Left ventricle myocardium superior (tissue), 1 donor: ENCODE measurements at regions not wholly inside any gene's neighbourhood (a gene's known extent, or its start where the extent isn't known, plus 50 kb on each side); places are given as distances from the start of the nearest gene placed in this dataset.

Experiments
- ATAC-seq: fragments of 200-7000 bp; cut with Tn5 transposase; one replicate; pipeline ENCODE4 v1.9.1; 2020; ENCODE audit warnings: mild to moderate bottlenecking, moderate library complexity
- DNase-seq: peaks from one replicate; pipeline ENCODE4 v3.0.0-alpha.2; 2020
- intact Hi-C: fragments of 100-400 bp; cut with micrococcal nuclease; formaldehyde crosslinking; loops from one replicate; pipeline ENCODE4 v1.11.0; 2022
- donor health status: DM: no; HTN: yes; CAD: no; lungs with severe emphysema.

DNA sequence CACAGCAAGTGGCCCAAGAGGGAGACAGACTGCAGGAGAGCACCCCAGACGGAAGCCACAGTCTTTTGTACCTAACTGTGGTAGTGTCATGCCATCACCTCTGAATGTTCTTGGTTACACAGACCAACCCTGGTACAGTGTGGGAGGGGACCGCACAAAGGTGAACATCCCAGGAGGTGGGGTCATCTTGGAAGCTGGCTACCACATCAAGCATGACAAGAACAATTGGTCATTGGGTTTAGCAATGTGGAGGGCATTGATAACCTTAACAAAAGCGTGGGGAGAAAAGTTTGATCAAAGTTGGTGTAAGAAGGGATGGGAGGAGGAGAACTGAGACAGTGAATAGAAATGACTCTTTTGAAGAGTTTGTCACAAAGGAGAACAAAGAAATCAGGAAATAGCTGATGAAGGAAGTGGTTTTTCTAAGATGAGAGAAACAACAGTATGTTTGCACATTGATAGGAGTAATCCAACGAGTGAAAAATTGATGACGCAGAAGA lies 87.1 kb upstream of the CACNA1E start:
- DNase-seq, result no peak
- no peak for ATAC-seq
- intact Hi-C loops, result no loop called here

- DNase-seq, result no peak
- no peak for ATAC-seq
- intact Hi-C loops, result no loop called here
Observed at GRCh38 chr1:181396811-181397210, 86.5 kb upstream of the CACNA1E start.

DNA sequence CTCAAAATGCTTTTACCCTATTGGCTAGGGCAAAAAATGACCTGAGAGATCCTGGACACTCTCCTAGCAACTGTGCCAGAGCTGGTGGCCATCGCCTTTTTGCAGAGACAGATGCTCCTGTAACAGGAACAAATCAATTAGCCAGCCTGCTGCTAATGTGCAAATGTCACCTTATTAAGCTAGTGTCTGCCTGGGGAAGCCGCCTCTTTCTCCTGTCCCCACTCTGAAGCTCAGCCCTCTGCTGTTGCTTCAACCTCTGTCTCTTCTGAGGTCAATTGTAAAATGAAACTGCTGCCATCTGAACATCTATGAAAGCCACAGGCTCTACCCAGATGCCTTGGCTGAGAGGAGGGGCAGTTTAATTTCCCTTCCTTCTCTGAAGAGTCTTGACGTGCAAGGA lies 85.5 kb upstream of the CACNA1E start:
- ATAC-seq, result no peak
- no peak for DNase-seq
- intact Hi-C loops, result no loop called here

- ATAC-seq, result no peak
- no peak for DNase-seq
- intact Hi-C loops, result no loop called here
Observed at GRCh38 chr1:181398544-181398943, 84.8 kb upstream of the CACNA1E start.

GRCh38 chr1:181405584-181405983 lies 77.7 kb upstream of the CACNA1E start:
- ATAC-seq, result no peak
- intact Hi-C loops, result no loop called here
- DNase-seq, result no peak

DNA sequence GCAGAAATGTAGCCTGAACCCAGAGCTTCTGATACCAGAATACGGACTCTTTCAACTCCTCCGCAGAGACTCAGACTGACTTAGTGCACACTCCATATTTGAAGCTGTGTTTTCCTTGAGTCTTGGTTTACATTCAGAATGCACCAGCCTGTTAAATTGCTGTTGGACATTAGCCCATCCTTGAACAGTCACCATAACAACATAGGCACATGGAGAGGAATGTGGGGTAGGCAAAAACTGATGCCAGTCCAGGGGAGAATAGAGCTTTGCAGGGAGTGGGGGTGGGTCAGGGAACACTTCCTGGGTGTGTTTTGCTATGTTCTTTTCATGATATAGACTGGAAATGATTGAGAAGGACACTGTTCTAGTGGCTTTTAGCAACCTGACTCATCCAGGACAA lies 76.3 kb upstream of the CACNA1E start:
- ATAC-seq, result no peak
- no peak for DNase-seq
- intact Hi-C loops, result no loop called here

GRCh38 chr1:181409981-181410380 lies 73.3 kb upstream of the CACNA1E start:
- DNase-seq (no peak), ATAC-seq (no peak)
- intact Hi-C loops, result no loop called here

GRCh38 chr1:181412746-181413145 lies 70.6 kb upstream of the CACNA1E start:
- no peak for DNase-seq
- ATAC-seq, result no peak
- intact Hi-C loops, result no loop called here

DNA sequence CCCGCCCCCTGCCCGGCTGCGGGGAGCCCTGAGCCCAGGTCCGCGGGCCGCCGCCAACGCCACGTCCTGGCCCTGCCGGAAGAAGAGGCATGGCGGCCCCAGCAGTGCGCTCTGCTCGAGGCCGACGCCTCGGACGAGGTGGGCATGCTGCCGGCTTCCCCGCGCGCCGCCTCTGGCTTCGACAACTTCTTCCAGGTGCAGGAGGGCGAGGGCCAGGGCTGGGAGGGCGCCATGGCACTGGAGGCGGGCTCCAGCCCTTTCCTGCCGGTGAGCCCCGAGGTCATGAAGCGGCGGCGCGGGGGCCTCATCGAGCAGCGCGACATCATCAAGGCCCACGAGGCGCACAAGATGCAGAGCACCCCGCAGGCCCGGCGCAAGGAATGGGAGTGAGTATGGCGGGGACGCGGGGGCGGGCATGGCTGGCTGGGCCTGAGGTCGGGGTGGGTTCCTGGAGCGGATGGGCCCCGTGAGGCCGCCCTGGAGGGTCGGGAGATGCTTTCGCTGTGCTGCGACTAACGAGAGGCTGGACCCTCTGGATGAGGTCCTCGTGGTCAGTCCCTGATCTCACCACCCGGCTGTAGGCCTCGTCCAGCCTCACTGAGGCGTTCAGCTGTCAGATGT lies 70.0 kb upstream of the CACNA1E start:
- intact Hi-C loops, result no loop called here
- no peak for ATAC-seq
- no peak for DNase-seq

GRCh38 chr1:181413836-181414235 lies 69.5 kb upstream of the CACNA1E start:
- intact Hi-C loops, result no loop called here
- DNase-seq, result no peak
- no peak for ATAC-seq

DNA sequence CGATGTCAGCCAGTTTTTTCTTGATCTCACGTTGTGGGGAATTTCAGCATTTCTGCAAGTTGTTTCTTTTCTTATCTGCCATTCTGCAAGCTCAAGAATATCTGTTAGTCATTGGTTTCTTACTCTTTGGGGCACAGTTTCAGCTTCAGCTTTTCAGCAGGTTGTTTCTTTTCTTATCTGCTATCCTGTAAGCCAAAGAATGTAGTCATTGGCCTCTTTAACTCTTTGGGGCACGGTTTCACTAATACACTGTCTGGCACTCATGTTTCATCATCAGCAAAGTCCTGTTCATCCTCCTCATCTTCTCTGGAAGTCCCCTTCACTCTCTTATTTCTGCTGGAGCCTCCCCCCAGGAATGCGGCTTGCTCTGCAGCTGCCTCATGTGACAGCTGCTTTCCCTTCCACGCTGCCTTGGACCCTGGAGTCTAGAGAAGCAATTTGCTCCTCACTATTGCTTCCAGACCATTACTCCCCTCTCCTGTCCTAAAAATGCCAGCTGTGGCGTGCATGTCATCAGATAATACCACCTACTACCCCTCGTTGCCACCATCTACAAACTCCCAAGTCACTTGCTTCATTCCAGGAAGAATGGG lies 67.0 kb upstream of the CACNA1E start:
- ATAC-seq, result no peak
- no peak for DNase-seq
- intact Hi-C loops, result no loop called here

GRCh38 chr1:181417915-181418314 lies 65.4 kb upstream of the CACNA1E start:
- DNase-seq (no peak), ATAC-seq (no peak)
- intact Hi-C loops, result no loop called here

DNA sequence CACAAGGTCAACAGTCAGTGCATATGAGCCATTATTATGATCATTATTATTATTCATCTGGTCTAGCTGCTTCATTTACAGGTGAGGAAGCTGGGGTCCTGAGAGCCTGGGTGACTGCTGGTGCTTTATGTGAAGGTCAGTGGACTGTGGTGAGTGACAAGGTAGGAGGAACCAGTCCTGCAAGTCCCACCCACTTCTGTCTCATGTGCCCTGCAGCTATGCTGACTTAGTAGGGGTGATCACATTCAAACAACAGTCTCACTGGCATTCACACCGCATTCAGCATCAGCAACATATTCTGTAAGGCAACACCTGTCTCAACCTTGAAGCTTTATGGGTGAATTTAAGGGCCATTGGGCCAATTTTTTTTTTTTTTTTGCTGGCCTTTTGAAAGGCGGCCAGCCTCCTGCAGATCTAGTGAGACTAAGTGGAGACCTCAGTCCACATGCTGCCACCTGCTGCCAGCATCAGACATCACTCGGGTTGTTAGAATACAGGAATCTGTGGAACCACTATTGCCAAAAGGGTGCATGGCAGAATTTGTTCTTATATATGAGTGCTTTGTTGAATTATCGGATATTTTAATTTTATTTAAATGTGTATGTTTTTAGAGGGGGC lies 59.9 kb upstream of the CACNA1E start:
- intact Hi-C loops, result loop anchor here (2.0 kb wide), 1 partner anchor 233 kb away; no protein-coding TSS in a partner anchor
- DNase-seq (peak; percentile 65), ATAC-seq (peak; percentile 81)

DNA sequence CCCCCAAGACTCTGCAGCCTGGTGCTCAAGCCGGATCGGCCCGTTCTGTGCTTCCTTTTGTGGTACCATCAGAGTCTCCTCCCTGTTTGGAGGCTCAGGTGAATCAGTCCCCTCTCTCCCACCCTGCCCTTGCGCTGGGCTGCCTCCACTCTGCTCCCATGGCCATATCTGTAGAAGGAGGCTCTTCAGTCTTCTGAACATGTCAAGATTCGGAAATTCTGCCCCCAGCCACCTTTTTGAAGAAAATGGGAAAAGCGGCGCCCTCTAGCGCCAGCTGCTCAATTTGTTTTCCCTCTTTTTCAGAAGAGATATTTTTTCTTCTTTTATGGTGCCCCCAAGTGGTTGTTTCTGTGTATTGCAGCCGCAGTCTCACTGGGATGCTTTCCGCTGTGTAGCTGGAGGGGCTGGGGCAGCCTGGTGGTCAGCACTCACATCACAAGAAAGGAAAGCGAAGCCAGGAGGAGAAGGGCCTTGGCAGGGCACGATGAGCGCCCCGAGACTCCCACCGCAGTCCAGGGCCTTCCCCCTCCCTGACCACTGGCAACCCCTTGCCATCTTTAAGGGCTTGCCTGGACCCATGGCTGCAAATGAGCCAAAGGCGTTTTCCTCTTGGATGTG lies 58.4 kb upstream of the CACNA1E start:
- intact Hi-C loops, result no loop called here
- peak; percentile 71 for DNase-seq
- ATAC-seq, result peak; percentile 66

DNA sequence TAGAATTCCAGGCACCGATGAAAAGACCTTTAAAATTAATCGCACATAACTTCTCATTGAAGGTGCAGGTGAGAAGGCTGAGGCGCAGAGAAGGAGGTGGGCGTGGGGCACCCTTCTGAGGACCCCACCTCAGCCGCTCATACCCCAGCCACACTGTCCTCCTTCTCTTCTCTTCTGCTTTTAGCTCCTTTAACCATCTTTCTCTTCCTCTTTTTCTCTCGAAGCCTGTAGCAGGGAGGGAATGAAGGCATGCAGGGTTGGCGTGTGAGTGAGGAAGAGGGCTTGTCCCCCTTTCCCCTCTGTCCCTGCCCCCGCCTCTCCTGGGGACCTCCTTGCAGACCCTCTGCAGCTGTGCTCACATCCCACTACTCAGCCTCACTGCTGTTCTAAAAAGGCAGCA lies 57.8 kb upstream of the CACNA1E start:
- intact Hi-C loops, result no loop called here
- ATAC-seq (no peak), DNase-seq (no peak)

DNA sequence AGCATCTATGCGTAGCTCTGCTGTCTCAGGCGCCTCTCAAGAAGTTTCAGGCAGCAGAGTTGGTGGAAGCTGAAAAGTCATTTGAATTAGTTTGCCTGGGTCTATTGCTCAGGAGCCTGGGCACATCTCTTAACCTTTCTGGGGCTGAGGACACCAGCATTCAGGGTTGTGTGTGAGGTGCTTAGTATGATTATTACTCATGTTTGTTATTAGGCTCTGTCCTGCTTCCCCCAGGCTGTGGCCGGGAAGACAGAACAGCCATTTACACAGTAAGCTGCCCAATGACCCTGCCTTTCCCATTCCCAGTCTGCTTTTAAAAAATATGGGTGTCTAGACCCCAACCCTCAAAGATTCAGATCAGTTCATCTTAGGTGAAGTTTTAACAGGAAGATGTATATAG lies 53.9 kb upstream of the CACNA1E start:
- intact Hi-C loops, result no loop called here
- no peak for DNase-seq
- no peak for ATAC-seq

GRCh38 chr1:181430015-181430885 lies 53.1 kb upstream of the CACNA1E start:
- ATAC-seq (peak; percentile 22), DNase-seq (no peak)
- intact Hi-C loops, result no loop called here
